MM.1S (cell line): ENCODE measurements at regions not wholly inside any gene's neighbourhood (a gene's known extent, or its start where the extent isn't known, plus 50 kb on each side); places are given as distances from the start of the nearest gene placed in this dataset.
A peak's percentile ranks its signal among the peaks of the same experiment; 100 is the strongest.

Experiments used
- DNase-seq: peaks from one replicate; pipeline ENCODE4 v3.0.0-alpha.2; 2015
- H2AFZ ChIP-seq: fragments of 300-600 bp; sonication (generic); 2 replicates; pipeline ENCODE4 v1.6.0; 2016; ENCODE audit warnings: antibody characterized with exemption, low read length
- H3F3A ChIP-seq: fragments of 300-600 bp; sonication (generic); 2 replicates; pipeline ENCODE4 v1.6.1; 2016; ENCODE audit warnings: mild to moderate bottlenecking, antibody characterized with exemption, low read length, moderate library complexity, mixed read lengths; ENCODE audit not compliant: insufficient read depth
- H3K27ac ChIP-seq: fragments of 300-600 bp; sonication (generic); 2 replicates; pipeline ENCODE4 v1.5.1; 2016; ENCODE audit warnings: mild to moderate bottlenecking, low read length
- H3K27me3 ChIP-seq: fragments of 300-600 bp; sonication (generic); replicated peaks from 2 replicates; pipeline ENCODE4 v1.6.0; 2016; ENCODE audit warnings: low read length; ENCODE audit not compliant: insufficient read depth
- H3K36me3 ChIP-seq: fragments of 300-600 bp; sonication (generic); replicated peaks from 2 replicates; pipeline ENCODE4 v1.6.1; 2016; ENCODE audit warnings: mild to moderate bottlenecking, low read length, mixed read lengths; ENCODE audit not compliant: insufficient read depth
- H3K4me1 ChIP-seq: fragments of 300-600 bp; sonication (generic); 2 replicates; pipeline ENCODE4 v1.6.1; 2016; ENCODE audit warnings: low read length, mixed read lengths
- H3K4me2 ChIP-seq: fragments of 300-600 bp; sonication (generic); 2 replicates; pipeline ENCODE4 v1.6.0; 2016; ENCODE audit warnings: low read depth, low read length
- H3K4me3 ChIP-seq: fragments of 300-600 bp; sonication (generic); 2 replicates; pipeline ENCODE4 v1.5.1; 2016; ENCODE audit warnings: low read length, mixed read lengths
- H3K79me2 ChIP-seq: fragments of 300-600 bp; sonication (generic); 2 replicates; pipeline ENCODE4 v1.6.1; 2016; ENCODE audit warnings: mixed run types, low read length, mixed read lengths
- H3K9ac ChIP-seq: fragments of 300-600 bp; sonication (generic); 2 replicates; pipeline ENCODE4 v1.6.1; 2016; ENCODE audit warnings: low read length, mixed read lengths
- H3K9me2 ChIP-seq: fragments of 300-600 bp; sonication (generic); replicated peaks from 2 replicates; pipeline ENCODE4 v1.6.1; 2016; ENCODE audit warnings: mild to moderate bottlenecking, low read length, mixed read lengths; ENCODE audit not compliant: insufficient read depth
- H3K9me3 ChIP-seq: fragments of 300-600 bp; sonication (generic); replicated peaks from 2 replicates; pipeline ENCODE4 v1.6.1; 2016; ENCODE audit warnings: mild to moderate bottlenecking, low read length, mixed read lengths; ENCODE audit not compliant: insufficient read depth
- H4K20me1 ChIP-seq: fragments of 300-600 bp; sonication (generic); 2 replicates; pipeline ENCODE4 v1.6.1; 2016; ENCODE audit warnings: mild to moderate bottlenecking, low read length, moderate library complexity, mixed read lengths; ENCODE audit not compliant: insufficient read depth
- EZH2 ChIP-seq: fragments of 300-600 bp; sonication (generic); optimal IDR thresholded peaks from 2 replicates; pipeline ENCODE3; 2017; ENCODE audit warnings: low read depth, mild to moderate bottlenecking, antibody characterized with exemption, low read length, mixed read lengths
- EZH2phosphoT487 ChIP-seq: fragments of 300-600 bp; sonication (generic); IDR thresholded peaks from 2 replicates; pipeline ENCODE4 v1.6.1; 2018; ENCODE audit warnings: antibody characterized with exemption, low read length
- TF ChIP-seq, protein P1 (sequence below): fragments of 300-600 bp; sonication (generic); IDR thresholded peaks from 2 replicates; pipeline ENCODE4 v1.5.1; 2016; ENCODE audit warnings: antibody characterized with exemption, low read length, mixed read lengths

DNA sequence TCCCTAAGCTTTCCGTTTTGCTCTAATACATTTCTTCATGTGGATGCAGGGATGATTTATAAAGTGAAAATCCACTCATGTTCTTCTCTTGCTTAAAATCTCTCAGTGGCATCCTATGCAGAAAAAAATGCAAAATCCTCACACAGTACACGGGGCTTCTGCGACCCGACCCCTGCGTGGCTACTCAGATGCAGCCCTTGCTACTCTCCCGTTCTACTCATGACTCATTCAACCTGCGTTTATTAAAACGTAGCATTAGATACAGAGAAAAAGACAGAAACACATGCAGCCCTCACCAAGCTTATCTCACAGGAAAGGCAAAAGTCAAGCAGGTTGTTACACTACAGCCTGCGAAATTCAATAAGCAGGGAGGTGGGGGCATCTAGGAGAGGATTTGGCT is 284.4 kb upstream of the PFKP start:
- H3K9me3 ChIP-seq = no peaks in the 10 kb centered on the region
- H3K4me2 ChIP-seq = peak overlapping the region; percentile 10; the same call in 1 of the 2 replicates
- no peaks in the 10 kb centered on the region for H3K4me1 ChIP-seq
- no peak overlapping the region for H2AFZ ChIP-seq
- no peaks in the 10 kb centered on the region for H3K79me2 ChIP-seq
- no peaks in the 10 kb centered on the region for H3K9me2 ChIP-seq
- H4K20me1 ChIP-seq = no peaks in the 10 kb centered on the region
- H3K27ac ChIP-seq = no peak overlapping the region
- no peak overlapping the region for H3K4me3 ChIP-seq
- no peaks in the 10 kb centered on the region for H3K36me3 ChIP-seq
- DNase-seq = no peak
- no peaks in the 10 kb centered on the region for H3F3A ChIP-seq
- H3K27me3 ChIP-seq = no peaks in the 10 kb centered on the region
- TF ChIP-seq EZH2phosphoT487 = no peak
- TF ChIP-seq, protein P1, sequence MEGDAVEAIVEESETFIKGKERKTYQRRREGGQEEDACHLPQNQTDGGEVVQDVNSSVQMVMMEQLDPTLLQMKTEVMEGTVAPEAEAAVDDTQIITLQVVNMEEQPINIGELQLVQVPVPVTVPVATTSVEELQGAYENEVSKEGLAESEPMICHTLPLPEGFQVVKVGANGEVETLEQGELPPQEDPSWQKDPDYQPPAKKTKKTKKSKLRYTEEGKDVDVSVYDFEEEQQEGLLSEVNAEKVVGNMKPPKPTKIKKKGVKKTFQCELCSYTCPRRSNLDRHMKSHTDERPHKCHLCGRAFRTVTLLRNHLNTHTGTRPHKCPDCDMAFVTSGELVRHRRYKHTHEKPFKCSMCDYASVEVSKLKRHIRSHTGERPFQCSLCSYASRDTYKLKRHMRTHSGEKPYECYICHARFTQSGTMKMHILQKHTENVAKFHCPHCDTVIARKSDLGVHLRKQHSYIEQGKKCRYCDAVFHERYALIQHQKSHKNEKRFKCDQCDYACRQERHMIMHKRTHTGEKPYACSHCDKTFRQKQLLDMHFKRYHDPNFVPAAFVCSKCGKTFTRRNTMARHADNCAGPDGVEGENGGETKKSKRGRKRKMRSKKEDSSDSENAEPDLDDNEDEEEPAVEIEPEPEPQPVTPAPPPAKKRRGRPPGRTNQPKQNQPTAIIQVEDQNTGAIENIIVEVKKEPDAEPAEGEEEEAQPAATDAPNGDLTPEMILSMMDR = no peak
- no peak for TF ChIP-seq EZH2
- no peak overlapping the region for H3K9ac ChIP-seq

DNA sequence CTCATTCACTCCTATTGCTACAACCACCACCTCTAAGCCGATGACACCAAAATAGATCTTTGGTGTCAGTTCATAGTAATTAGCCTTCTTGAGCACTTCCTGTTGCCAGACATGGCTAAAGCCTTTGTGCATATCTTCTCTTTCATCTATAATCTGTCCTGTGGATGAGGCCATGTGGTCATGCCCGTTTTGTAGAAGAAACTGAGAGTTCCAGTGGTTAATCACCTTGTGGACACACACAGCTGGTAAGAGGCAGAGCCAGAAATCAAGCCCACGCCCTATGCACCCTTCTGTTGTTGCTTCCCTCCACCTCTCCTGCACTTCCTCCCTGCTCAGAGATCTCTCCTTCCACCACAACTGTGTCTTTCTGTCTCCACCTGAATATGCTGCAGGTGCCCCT is 285.1 kb upstream of the PFKP start:
- Histone ChIP-seq H3K79me2 (no peaks in the 10 kb centered on the region), H3K9me2 (no peaks in the 10 kb centered on the region), H4K20me1 (no peaks in the 10 kb centered on the region), H3K9me3 (no peaks in the 10 kb centered on the region), H3K4me3 (no peak overlapping the region), H2AFZ (no peak overlapping the region), H3K27me3 (no peaks in the 10 kb centered on the region), H3K4me1 (no peaks in the 10 kb centered on the region), H3K9ac (no peak overlapping the region), H3K36me3 (no peaks in the 10 kb centered on the region), H3F3A (no peaks in the 10 kb centered on the region), H3K4me2 (peak overlapping the region; percentile 40; the same call in 1 of the 2 replicates), H3K27ac (no peak overlapping the region; the same call in 1 of the 2 replicates)
- TF ChIP-seq, protein P1 = no peak
- TF ChIP-seq EZH2 (no peak), EZH2phosphoT487 (no peak)
- peak; percentile 19 for DNase-seq

- Histone ChIP-seq H3K27ac (no peak overlapping the region), H3K4me1 (no peaks in the 10 kb centered on the region), H3K9me2 (no peaks in the 10 kb centered on the region), H3K4me2 (no peak overlapping the region), H3K36me3 (no peaks in the 10 kb centered on the region), H3K27me3 (no peaks in the 10 kb centered on the region), H3F3A (no peaks in the 10 kb centered on the region), H2AFZ (no peak overlapping the region), H3K79me2 (no peaks in the 10 kb centered on the region), H4K20me1 (no peaks in the 10 kb centered on the region), H3K9me3 (no peaks in the 10 kb centered on the region), H3K9ac (no peak overlapping the region), H3K4me3 (no peak overlapping the region)
- TF ChIP-seq, protein P1 = no peak
- no peak for DNase-seq
These were observed 289.5 kb upstream of the PFKP start for GRCh38 chr10:2777666-2778355.
